ENCODE measurements at regions not wholly inside any gene's neighbourhood (a gene's known extent, or its start where the extent isn't known, plus 50 kb on each side); places are given as distances from the start of the nearest gene placed in this dataset.

DNA sequence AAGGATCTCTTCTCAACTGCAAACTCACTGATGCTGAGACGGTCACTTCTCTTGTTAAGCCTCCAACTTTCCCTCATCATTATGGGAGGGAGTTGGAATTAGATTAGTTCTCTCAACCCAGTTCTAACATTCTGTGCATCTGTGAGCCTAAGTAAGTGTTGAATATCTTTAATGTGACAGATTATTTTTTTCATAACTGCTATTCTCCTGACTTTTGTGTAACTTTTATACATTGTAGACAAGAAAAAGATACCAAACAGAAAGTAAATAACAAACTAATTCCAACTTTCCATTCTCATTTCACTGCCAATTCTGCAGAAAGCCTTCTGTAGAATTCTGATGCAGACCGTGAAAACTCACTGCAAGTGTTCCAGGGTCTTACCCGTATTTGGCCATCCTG is 813.5 kb downstream of the TLE4 start:
- Histone ChIP-seq H3K9me3 (ENCODE audit: insufficient read depth, low read depth, low read length) (no peaks in the 10 kb centered on the region), H3K4me1 (ENCODE audit: insufficient read depth, low read length) (peaks cover 5% of the 10 kb centered on the region; the same call in 1 of the 2 replicates), H3K9ac (ENCODE audit: low read depth, low read length) (no peak overlapping the region), H3K4me3 (ENCODE audit: low read length) (no peak overlapping the region), H3K36me3 (ENCODE audit: insufficient read depth, low read depth, low read length) (no peaks in the 10 kb centered on the region), H3K27ac (ENCODE audit: low read length) (no peak overlapping the region), H3K27me3 (ENCODE audit: insufficient read depth, low read length) (no peaks in the 10 kb centered on the region)

DNA sequence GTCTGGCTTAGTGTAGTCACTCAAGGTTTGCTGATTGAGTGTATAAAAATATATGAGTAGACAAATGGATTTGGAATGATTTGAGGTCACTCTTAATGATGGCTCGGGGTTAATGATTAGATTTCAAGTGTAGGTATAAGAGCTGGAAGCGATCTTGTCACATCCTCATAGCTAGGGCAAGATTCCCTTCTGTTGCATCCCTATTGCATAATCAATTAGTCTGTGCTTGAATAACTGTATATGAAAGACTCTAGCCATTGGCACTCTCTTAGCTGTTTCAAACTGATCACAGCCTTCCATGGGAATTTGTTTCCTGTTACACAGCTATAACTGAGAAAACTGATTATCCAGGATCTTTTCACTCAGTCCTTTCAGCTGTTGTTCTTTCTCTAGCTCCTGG is 811.6 kb downstream of the TLE4 start:
- H3K27me3 ChIP-seq (ENCODE audit: insufficient read depth, low read length) = no peaks in the 10 kb centered on the region
- H3K9ac ChIP-seq (ENCODE audit: low read depth, low read length) = no peak overlapping the region
- no peak overlapping the region for H3K4me3 ChIP-seq (ENCODE audit: low read length)
- H3K36me3 ChIP-seq (ENCODE audit: insufficient read depth, low read depth, low read length) = no peaks in the 10 kb centered on the region
- H3K9me3 ChIP-seq (ENCODE audit: insufficient read depth, low read depth, low read length) = no peaks in the 10 kb centered on the region
- no peak overlapping the region for H3K27ac ChIP-seq (ENCODE audit: low read length)
- H3K4me1 ChIP-seq (ENCODE audit: insufficient read depth, low read length) = peaks cover 5% of the 10 kb centered on the region; the same call in 1 of the 2 replicates

DNA sequence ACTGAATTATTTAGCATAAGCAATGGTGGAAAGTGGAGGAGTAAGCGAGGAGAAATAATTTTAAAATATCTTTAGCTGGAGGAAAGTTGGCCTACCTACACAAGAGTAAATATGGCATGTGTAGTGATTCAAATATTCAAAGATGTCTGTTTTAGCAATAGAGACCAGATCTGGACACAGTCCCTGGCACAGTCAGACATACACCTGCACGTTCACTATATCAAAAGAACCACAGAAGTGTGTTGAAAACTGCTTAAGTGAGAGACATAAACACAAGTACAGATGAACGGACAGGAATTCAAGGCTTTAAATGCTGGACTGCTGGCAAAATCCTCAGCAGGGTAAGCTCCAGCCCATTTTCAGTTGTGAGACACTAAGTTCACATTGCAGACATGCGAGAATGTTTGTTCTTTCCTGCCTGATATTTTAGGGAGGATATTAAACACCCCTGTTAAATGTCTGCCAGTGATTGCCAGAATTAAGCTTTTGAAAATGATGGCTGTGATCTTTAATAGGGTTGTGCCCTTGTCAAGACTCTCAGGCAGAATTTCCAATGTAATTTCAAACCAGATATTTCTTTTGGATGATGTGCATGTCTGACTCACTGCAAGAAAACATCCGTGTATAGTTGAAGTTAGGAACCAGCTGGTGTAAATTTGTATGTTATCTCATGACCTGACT is 810.6 kb downstream of the TLE4 start:
- Histone ChIP-seq H3K9me3 (ENCODE audit: insufficient read depth, low read depth, low read length) (no peaks in the 10 kb centered on the region), H3K4me1 (ENCODE audit: insufficient read depth, low read length) (peaks cover 5% of the 10 kb centered on the region; the same call in 1 of the 2 replicates), H3K27ac (ENCODE audit: low read length) (no peak overlapping the region), H3K4me3 (ENCODE audit: low read length) (no peak overlapping the region), H3K9ac (ENCODE audit: low read depth, low read length) (no peak overlapping the region), H3K36me3 (ENCODE audit: insufficient read depth, low read depth, low read length) (no peaks in the 10 kb centered on the region), H3K27me3 (ENCODE audit: insufficient read depth, low read length) (no peaks in the 10 kb centered on the region)

DNA sequence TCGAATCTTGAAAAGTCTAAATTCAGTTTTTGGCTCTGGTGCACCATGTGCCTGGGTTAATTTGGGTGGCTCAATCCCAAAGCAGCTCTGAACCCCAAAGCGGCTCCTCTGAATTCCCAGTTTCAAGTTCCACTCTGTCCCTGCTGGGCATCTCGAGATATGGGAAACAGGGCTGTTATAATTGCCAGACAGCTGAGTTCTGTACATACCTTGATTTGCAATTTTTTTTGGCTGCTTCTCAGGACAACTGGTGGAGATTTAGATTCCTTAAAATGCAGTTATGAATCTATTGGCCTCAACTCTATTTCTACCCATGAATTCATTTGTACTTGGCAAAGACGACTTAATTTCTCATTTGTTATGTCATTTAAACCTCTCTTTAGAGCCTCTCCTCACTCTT is 808.5 kb downstream of the TLE4 start:
- no peaks in the 10 kb centered on the region for H3K27me3 ChIP-seq (ENCODE audit: insufficient read depth, low read length)
- peaks cover 9% of the 10 kb centered on the region; the same call in 1 of the 2 replicates for H3K4me1 ChIP-seq (ENCODE audit: insufficient read depth, low read length)
- H3K9ac ChIP-seq (ENCODE audit: low read depth, low read length) = no peak overlapping the region
- no peak overlapping the region for H3K27ac ChIP-seq (ENCODE audit: low read length)
- no peaks in the 10 kb centered on the region for H3K9me3 ChIP-seq (ENCODE audit: insufficient read depth, low read depth, low read length)
- no peak overlapping the region for H3K4me3 ChIP-seq (ENCODE audit: low read length)
- no peaks in the 10 kb centered on the region for H3K36me3 ChIP-seq (ENCODE audit: insufficient read depth, low read depth, low read length)

DNA sequence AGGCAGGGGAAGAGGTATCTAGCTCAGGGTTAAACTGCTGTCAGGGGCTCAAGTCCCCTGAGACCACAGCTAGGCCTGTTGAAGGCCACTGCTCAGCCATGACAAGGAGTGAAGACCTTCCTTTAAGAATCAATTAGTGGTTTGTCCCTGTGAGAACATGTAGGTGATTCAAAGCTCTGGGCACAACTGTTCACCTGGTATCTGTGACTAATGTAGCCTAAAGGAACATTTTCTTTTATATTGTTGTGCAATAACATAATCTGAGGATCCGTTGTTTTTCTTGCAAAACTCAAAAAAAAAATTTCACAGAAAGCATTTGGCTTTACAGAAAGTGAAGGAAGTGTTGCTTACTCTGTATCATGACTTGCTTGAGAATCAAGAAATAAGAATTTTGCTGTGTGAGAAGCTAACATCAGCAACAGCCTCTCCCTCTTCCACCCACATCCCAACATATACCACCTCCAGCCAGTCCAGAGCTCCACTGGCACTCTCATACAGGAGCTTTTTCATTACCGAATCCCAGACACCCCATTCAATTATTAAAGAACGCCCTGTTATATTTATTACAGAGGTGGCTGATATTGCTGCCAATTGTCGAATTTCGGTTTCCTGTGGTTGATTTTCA is 807.0 kb downstream of the TLE4 start:
- H3K4me3 ChIP-seq (ENCODE audit: low read length) = no peak overlapping the region
- H3K27me3 ChIP-seq (ENCODE audit: insufficient read depth, low read length) = no peaks in the 10 kb centered on the region
- peaks cover 5% of the 10 kb centered on the region; the same call in 1 of the 2 replicates for H3K4me1 ChIP-seq (ENCODE audit: insufficient read depth, low read length)
- no peaks in the 10 kb centered on the region for H3K36me3 ChIP-seq (ENCODE audit: insufficient read depth, low read depth, low read length)
- no peaks in the 10 kb centered on the region for H3K9me3 ChIP-seq (ENCODE audit: insufficient read depth, low read depth, low read length)
- no peak overlapping the region for H3K9ac ChIP-seq (ENCODE audit: low read depth, low read length)
- no peak overlapping the region for H3K27ac ChIP-seq (ENCODE audit: low read length)

DNA sequence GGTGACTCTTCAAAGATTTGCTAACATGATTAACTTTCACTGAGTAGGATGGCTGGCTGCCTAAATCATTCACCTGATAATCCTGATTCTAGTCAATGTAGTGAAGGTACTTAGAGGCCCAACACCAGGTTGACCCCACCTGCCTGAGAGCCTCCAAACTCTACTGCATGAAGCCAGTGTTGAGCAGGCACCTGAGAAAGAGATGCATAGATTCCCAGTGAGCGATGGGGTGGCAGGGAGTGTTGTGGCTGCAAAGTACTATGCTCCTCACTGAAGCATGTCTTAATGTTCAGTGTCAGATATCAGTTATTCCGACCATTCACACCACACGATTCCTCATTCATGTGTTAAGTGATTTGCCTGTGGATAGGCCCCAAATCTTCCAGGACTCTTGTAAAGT is 804.4 kb downstream of the TLE4 start:
- Histone ChIP-seq H3K27ac (ENCODE audit: low read length) (no peak overlapping the region), H3K9ac (ENCODE audit: low read depth, low read length) (no peak overlapping the region), H3K4me3 (ENCODE audit: low read length) (no peak overlapping the region), H3K27me3 (ENCODE audit: insufficient read depth, low read length) (no peaks in the 10 kb centered on the region), H3K4me1 (ENCODE audit: insufficient read depth, low read length) (peaks cover 9% of the 10 kb centered on the region; the same call in 1 of the 2 replicates), H3K36me3 (ENCODE audit: insufficient read depth, low read depth, low read length) (no peaks in the 10 kb centered on the region), H3K9me3 (ENCODE audit: insufficient read depth, low read depth, low read length) (no peaks in the 10 kb centered on the region)

DNA sequence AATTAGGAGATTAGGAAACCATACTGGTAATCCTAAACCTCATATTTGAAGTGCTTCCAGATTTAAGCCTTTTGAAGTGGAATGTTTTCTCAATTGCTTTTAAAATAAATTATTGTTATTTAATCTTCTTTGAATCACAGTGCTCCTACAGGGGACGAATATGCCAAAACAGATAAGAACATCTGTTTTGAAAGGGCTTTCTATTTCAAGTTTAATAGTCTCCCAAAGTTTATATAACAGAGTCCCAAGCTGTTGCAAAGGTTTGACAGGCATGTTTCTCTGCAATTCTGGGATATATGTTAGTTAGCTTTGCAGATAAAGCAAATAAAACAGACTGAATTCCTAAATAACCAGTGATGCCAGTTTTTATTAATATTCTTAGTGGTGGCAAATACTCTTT is 803.7 kb downstream of the TLE4 start:
- no peak overlapping the region for H3K27ac ChIP-seq (ENCODE audit: low read length)
- H3K36me3 ChIP-seq (ENCODE audit: insufficient read depth, low read depth, low read length) = no peaks in the 10 kb centered on the region
- H3K9ac ChIP-seq (ENCODE audit: low read depth, low read length) = no peak overlapping the region
- no peaks in the 10 kb centered on the region for H3K9me3 ChIP-seq (ENCODE audit: insufficient read depth, low read depth, low read length)
- H3K4me3 ChIP-seq (ENCODE audit: low read length) = no peak overlapping the region
- peaks cover 9% of the 10 kb centered on the region; the same call in 1 of the 2 replicates for H3K4me1 ChIP-seq (ENCODE audit: insufficient read depth, low read length)
- no peaks in the 10 kb centered on the region for H3K27me3 ChIP-seq (ENCODE audit: insufficient read depth, low read length)

DNA sequence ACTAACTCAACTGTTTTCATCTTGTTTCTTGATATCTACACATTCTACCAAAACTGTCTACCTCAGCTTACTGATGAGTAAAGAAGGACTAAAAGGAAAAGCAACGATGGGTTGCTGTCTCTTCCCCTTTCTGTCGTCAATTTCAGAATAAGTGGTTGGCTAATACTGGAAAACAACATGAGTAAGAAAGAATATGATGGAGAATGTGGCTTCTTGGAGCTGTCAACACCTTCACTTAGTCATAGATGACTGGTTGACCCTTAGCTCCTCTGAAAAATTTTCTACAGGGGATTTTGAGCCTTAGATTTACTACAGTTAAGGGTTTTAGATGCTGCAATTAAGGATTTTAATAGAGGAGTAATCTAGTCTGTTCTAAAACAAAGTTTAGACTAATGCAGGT is 797.9 kb downstream of the TLE4 start:
- H3K4me3 ChIP-seq (ENCODE audit: low read length) = no peak overlapping the region
- H3K9ac ChIP-seq (ENCODE audit: low read depth, low read length) = no peak overlapping the region
- H3K27me3 ChIP-seq (ENCODE audit: insufficient read depth, low read length) = no peaks in the 10 kb centered on the region
- H3K4me1 ChIP-seq (ENCODE audit: insufficient read depth, low read length) = peaks cover 4% of the 10 kb centered on the region; the same call in 1 of the 2 replicates
- H3K36me3 ChIP-seq (ENCODE audit: insufficient read depth, low read depth, low read length) = no peaks in the 10 kb centered on the region
- no peak overlapping the region for H3K27ac ChIP-seq (ENCODE audit: low read length)
- H3K9me3 ChIP-seq (ENCODE audit: insufficient read depth, low read depth, low read length) = no peaks in the 10 kb centered on the region

DNA sequence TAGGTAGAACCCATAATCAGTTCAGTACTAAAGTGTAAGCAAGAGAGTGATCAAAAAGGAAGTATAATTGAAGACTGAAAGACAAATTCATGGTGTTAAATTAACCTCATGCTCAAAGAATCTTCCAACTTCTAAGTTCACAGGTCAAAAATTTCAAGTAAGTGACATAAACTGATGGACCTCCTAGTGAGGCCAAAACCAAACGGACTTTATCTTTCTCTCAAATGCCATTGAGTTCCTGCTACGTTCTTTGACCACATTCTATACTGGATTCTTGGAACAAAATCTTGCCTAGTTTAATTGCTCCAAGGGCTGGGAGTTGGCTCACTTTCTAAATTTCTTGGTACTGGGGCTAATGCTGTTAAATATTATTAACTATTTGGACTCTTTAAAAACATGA is 794.9 kb downstream of the TLE4 start:
- Histone ChIP-seq H3K9me3 (ENCODE audit: insufficient read depth, low read depth, low read length) (no peaks in the 10 kb centered on the region), H3K9ac (ENCODE audit: low read depth, low read length) (no peak overlapping the region), H3K4me1 (ENCODE audit: insufficient read depth, low read length) (peaks cover 3% of the 10 kb centered on the region; the same call in 1 of the 2 replicates), H3K36me3 (ENCODE audit: insufficient read depth, low read depth, low read length) (no peaks in the 10 kb centered on the region), H3K27me3 (ENCODE audit: insufficient read depth, low read length) (no peaks in the 10 kb centered on the region), H3K27ac (ENCODE audit: low read length) (no peak overlapping the region), H3K4me3 (ENCODE audit: low read length) (no peak overlapping the region)

DNA sequence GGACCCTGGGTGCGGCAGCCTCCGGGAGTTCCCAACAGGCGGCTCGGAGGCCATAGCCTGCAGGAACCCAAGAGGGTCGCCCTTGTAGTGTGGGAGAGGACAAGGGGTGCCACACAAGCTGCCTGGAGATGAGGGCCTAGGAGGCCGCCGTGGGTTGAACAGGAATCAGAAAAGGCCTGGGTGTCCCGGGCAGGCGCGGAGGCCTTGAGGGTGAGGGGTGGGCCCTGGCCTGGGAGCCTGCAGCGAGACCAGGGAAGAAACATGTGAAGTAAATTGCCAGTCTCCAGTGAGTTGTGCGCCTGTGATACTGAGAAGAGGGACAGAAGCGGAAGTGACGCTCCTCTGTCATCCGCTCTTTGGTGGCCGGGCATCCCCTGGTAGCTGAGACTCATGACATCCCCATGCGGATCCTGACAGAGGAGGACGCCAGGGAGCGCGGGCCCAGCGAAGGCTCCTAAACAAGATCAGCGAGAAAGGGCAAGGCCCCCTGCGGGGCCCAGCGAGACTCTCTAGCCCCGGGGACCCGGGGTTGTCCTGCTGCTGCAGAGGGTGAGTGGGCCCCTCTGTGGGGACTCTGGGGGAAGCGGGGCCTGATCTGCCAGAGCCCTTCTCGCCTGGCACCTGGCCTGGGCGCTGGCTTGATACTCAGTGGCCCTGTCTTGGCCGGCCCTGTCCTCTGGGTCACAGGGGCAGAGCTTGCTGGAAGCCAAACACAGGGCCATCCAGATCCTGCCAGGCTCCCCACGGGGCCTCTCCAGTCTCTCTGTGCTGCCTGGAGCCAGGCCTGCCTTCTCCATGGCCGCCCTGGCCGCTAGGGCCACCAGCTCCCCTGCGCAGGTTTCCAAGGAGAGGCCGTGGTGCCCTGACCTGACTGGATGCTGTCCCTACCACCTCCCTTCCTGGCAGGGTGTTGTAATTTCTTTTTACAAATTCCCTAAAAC is 788.4 kb downstream of the TLE4 start:
- Histone ChIP-seq H3K36me3 (ENCODE audit: insufficient read depth, low read depth, low read length) (no peaks in the 10 kb centered on the region), H3K27ac (ENCODE audit: low read length) (no peak overlapping the region), H3K4me1 (ENCODE audit: insufficient read depth, low read length) (no peaks in the 10 kb centered on the region), H3K9ac (ENCODE audit: low read depth, low read length) (no peak overlapping the region), H3K9me3 (ENCODE audit: insufficient read depth, low read depth, low read length) (no peaks in the 10 kb centered on the region), H3K27me3 (ENCODE audit: insufficient read depth, low read length) (no peaks in the 10 kb centered on the region), H3K4me3 (ENCODE audit: low read length) (no peak overlapping the region)

DNA sequence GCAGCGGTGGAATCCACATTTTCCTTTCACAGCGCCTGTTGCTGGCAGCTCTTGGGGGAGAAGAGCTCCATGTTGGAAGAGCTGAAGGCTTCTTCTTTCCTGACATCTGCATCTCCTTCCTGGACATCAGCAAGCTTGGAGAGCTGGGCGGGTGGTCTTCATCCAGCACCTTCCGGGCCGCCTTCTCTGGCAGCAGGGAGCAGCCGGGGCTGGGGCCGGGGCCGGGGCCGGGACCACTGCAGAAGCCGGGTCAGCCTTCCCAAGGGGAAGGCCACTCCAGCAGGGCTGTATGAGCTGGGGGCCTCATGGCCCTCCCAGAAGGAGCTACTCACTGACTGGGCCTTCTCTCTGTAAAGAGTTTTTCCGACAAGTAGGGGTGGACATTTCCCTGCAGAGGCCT is 787.5 kb downstream of the TLE4 start:
- Histone ChIP-seq H3K4me3 (ENCODE audit: low read length) (no peak overlapping the region), H3K36me3 (ENCODE audit: insufficient read depth, low read depth, low read length) (no peaks in the 10 kb centered on the region), H3K27me3 (ENCODE audit: insufficient read depth, low read length) (no peaks in the 10 kb centered on the region), H3K9ac (ENCODE audit: low read depth, low read length) (no peak overlapping the region), H3K27ac (ENCODE audit: low read length) (no peak overlapping the region), H3K9me3 (ENCODE audit: insufficient read depth, low read depth, low read length) (no peaks in the 10 kb centered on the region), H3K4me1 (ENCODE audit: insufficient read depth, low read length) (no peaks in the 10 kb centered on the region)

Data from iPS-20b (cell line).